ENCODE measurements at regions not wholly inside any gene's neighbourhood (a gene's known extent, or its start where the extent isn't known, plus 50 kb on each side); places are given as distances from the start of the nearest gene placed in this dataset.

DNA sequence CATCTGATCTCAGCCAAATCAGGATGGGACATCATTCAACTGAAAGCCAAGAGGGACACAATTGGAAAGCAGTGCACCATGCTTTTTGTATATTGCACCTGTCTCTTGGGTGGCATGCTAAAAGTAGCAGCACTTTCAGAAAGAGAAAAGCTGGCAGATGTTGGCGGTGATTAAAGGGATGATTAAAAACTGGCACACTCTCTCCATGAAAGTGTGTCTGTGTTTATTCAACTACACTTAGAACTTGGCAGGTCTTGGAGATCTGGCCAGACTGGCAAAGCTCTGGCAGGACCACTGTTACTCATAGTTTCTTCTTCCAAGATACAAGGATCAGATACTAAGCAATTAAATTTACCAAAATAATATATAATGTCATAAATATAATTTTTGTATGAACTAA lies 112.9 kb upstream of the ELAVL2 start:
- TF ChIP-seq POLR2AphosphoS5 (IDR thresholded peaks at IDR 0.05): no peak
- TF ChIP-seq, protein P1, sequence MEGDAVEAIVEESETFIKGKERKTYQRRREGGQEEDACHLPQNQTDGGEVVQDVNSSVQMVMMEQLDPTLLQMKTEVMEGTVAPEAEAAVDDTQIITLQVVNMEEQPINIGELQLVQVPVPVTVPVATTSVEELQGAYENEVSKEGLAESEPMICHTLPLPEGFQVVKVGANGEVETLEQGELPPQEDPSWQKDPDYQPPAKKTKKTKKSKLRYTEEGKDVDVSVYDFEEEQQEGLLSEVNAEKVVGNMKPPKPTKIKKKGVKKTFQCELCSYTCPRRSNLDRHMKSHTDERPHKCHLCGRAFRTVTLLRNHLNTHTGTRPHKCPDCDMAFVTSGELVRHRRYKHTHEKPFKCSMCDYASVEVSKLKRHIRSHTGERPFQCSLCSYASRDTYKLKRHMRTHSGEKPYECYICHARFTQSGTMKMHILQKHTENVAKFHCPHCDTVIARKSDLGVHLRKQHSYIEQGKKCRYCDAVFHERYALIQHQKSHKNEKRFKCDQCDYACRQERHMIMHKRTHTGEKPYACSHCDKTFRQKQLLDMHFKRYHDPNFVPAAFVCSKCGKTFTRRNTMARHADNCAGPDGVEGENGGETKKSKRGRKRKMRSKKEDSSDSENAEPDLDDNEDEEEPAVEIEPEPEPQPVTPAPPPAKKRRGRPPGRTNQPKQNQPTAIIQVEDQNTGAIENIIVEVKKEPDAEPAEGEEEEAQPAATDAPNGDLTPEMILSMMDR (IDR thresholded peaks at IDR 0.05; ENCODE audit: poor library complexity, severe bottlenecking): no peak
- TF ChIP-seq RAD21 (conservative IDR thresholded peaks at IDR 0.05): no peak
- TF ChIP-seq EP300 (conservative IDR thresholded peaks at IDR 0.05; ENCODE audit: poor library complexity, severe bottlenecking): no peak
- no peak for TF ChIP-seq SMC3 (conservative IDR thresholded peaks at IDR 0.05; ENCODE audit: poor library complexity)
- no peak for TF ChIP-seq TAF1 (IDR thresholded peaks at IDR 0.05; ENCODE audit: low read depth)
- no peak for TF ChIP-seq EZH2 (IDR thresholded peaks at IDR 0.05; ENCODE audit: borderline replicate concordance, insufficient read depth, low read length, poor library complexity, severe bottlenecking)
- TF ChIP-seq, protein P2, sequence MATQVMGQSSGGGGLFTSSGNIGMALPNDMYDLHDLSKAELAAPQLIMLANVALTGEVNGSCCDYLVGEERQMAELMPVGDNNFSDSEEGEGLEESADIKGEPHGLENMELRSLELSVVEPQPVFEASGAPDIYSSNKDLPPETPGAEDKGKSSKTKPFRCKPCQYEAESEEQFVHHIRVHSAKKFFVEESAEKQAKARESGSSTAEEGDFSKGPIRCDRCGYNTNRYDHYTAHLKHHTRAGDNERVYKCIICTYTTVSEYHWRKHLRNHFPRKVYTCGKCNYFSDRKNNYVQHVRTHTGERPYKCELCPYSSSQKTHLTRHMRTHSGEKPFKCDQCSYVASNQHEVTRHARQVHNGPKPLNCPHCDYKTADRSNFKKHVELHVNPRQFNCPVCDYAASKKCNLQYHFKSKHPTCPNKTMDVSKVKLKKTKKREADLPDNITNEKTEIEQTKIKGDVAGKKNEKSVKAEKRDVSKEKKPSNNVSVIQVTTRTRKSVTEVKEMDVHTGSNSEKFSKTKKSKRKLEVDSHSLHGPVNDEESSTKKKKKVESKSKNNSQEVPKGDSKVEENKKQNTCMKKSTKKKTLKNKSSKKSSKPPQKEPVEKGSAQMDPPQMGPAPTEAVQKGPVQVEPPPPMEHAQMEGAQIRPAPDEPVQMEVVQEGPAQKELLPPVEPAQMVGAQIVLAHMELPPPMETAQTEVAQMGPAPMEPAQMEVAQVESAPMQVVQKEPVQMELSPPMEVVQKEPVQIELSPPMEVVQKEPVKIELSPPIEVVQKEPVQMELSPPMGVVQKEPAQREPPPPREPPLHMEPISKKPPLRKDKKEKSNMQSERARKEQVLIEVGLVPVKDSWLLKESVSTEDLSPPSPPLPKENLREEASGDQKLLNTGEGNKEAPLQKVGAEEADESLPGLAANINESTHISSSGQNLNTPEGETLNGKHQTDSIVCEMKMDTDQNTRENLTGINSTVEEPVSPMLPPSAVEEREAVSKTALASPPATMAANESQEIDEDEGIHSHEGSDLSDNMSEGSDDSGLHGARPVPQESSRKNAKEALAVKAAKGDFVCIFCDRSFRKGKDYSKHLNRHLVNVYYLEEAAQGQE (IDR thresholded peaks at IDR 0.05; ENCODE audit: borderline replicate concordance): no peak
- no peak for TF ChIP-seq MXI1 (conservative IDR thresholded peaks at IDR 0.05; ENCODE audit: poor library complexity, severe bottlenecking)
